Activated naive CD8-positive, alpha-beta T cell treated with anti-CD3 and anti-CD28 coated beads, Interleukin-2, amount 10 ng/mL, durations not matched to agents 7 days and 5 days (primary cell): ENCODE measurements at regions not wholly inside any gene's neighbourhood (a gene's known extent, or its start where the extent isn't known, plus 50 kb on each side); places are given as distances from the start of the nearest gene placed in this dataset.
"Not testable (repeated sequence)": the region's sequence is repeated elsewhere in the genome, so short reads cannot be mapped to it uniquely, and the experiment has no call there.

Source experiments
- ATAC-seq: fragments of 150-1000 bp; cut with Tn5 transposase; one replicate; pipeline ENCODE4 v1.10.0; 2021; ENCODE audit warnings: low read depth, moderate library complexity
- POLR2A ChIA-PET: fragments of 350-600 bp; sonication (Branson Sonifier 250); formaldehyde crosslinking; loops from one replicate; lab custom pipeline; 2021; ENCODE audit warnings: antibody characterized with exemption; lab: Charles Lee
- DNase-seq: peaks from one replicate; pipeline ENCODE4 v3.0.0; 2021
- H3K27ac Mint-ChIP-seq: one replicate; pipeline ENCODE4 v1.8.0; 2022; ENCODE audit warnings: mild to moderate bottlenecking, mixed read lengths
- H3K27me3 Mint-ChIP-seq: one replicate; pipeline ENCODE4 v1.8.0; 2022; ENCODE audit warnings: mild to moderate bottlenecking, moderate library complexity, mixed read lengths
- H3K36me3 Mint-ChIP-seq: one replicate; pipeline ENCODE4 v1.8.0; 2021; ENCODE audit warnings: mild to moderate bottlenecking, mixed read lengths
- H3K4me1 Mint-ChIP-seq: one replicate; pipeline ENCODE4 v1.8.0; 2021; ENCODE audit warnings: mixed read lengths
- H3K4me3 Mint-ChIP-seq: one replicate; pipeline ENCODE4 v1.8.0; 2022; ENCODE audit warnings: mild to moderate bottlenecking, moderate library complexity, mixed read lengths
- H3K9me3 Mint-ChIP-seq: one replicate; pipeline ENCODE4 v1.8.0; 2021; ENCODE audit warnings: mixed read lengths

DNA sequence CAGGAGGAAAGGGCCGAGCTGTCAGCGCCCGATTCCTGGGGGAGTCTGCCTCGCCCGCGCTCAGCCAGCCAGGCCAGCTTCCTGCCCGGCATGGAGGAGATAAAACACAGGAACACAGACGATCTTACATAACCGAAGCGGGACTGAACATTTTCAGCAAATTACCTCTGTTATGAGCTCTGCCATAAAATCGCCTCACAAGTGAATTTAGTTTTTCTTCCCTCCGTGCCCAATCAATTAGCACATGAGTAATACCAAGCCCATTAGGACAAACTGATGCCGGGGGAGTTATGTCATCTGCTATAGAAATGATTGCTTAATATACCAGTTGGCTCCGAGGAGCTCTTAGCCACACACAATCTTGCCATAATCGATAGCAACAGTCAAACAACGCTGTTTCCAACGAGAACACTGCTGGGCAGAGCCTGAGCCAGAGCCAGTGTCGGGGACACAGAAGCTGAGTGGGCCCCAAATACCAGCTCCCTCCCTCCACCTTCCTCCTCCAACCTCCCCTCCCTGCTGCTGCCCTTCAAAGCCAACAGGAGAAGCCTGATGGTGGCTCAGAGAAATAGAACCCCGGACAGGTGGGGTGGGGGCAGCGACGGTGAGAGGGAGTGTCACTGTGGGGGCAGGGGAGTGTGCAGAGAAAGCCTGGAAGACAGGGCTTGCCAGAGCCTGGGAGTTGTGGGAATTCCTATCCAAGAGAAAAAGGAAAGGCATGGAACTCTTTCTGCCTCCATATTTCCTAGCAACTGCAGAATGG is 279.4 kb upstream of the TLE3 start:
- H3K4me3 Mint-ChIP-seq: no peak overlapping the region
- H3K4me1 Mint-ChIP-seq: peaks cover 2% of the 10 kb centered on the region
- POLR2A ChIA-PET: no interaction called here
- no peak overlapping the region for H3K27ac Mint-ChIP-seq
- no peaks in the 10 kb centered on the region for H3K9me3 Mint-ChIP-seq
- H3K36me3 Mint-ChIP-seq: no peaks in the 10 kb centered on the region
- ATAC-seq (no peak), DNase-seq (no peak)
- H3K27me3 Mint-ChIP-seq: peaks cover 41% of the 10 kb centered on the region

DNA sequence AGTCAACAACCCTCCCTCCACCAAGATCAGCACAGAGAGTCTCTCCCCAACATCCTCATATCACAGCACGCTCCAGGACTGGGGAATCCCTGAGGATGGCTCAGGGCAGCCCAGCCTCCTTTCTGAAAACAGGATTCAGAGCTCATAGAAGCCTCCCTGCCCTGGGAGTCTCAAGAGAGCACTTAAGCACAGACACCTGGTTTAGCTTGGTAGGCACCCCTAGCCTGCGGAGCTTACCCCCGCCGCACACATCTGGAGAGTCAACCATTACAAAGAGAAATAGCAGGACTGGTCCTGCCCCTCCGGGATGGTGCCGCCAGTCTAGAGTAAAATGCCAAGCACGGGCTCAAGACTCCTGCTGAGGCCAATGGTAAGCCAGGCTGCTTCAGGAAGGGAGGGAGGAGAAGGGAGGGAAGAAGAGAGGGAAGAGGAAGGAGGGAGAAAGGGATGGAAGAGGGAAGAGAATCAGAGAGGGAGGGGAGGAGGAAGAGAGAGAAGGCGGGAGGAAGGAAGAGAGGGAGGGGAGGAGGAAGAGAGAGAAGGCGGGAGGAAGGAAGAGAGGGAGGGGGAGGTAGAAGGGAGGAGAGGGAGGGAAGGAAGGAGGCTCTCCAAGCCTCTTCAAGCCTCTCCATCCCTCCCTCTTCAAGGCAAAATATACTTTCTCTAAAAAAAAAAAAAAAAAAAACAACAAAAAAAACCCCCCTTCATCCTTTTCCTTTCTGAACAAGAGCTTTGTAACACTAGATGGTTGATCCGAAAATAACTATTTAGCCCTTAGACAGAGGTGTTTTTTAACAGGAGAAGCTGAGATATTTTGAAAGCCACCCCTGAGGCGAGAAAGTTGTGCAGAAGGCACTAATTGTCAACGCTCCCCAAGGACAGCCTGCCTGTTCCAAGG is 278.6 kb upstream of the TLE3 start:
- DNase-seq (no peak), ATAC-seq (no peak)
- Mint-ChIP-seq H3K27ac (no peak overlapping the region), H3K27me3 (peaks cover 48% of the 10 kb centered on the region), H3K9me3 (no peaks in the 10 kb centered on the region), H3K4me1 (peaks cover 2% of the 10 kb centered on the region), H3K4me3 (no peak overlapping the region), H3K36me3 (no peaks in the 10 kb centered on the region)
- POLR2A ChIA-PET: no interaction called here

DNA sequence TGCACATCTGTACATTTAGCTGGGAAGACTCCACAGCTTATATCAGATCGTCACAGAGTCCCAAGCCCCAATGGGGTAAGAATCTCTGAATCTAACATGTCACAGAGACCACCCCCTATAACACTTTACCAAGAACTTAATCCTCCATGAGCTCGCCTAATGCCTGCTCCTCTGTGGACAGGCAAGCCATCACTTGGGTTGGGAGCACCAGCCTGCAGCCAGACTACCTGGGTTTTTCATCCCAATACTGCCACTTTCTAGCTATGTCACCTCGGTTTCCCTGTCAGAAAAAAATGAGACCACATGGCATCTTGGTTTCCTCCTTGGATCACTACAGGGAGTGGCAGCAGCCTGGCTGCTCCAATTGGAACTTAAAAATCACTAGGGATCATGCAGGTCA is 277.9 kb upstream of the TLE3 start:
- Mint-ChIP-seq H3K9me3 (no peaks in the 10 kb centered on the region), H3K36me3 (no peaks in the 10 kb centered on the region), H3K4me3 (no peak overlapping the region), H3K27me3 (peaks cover 53% of the 10 kb centered on the region), H3K27ac (no peak overlapping the region), H3K4me1 (peaks cover 2% of the 10 kb centered on the region)
- DNase-seq (no peak), ATAC-seq (no peak)
- POLR2A ChIA-PET: no interaction called here

DNA sequence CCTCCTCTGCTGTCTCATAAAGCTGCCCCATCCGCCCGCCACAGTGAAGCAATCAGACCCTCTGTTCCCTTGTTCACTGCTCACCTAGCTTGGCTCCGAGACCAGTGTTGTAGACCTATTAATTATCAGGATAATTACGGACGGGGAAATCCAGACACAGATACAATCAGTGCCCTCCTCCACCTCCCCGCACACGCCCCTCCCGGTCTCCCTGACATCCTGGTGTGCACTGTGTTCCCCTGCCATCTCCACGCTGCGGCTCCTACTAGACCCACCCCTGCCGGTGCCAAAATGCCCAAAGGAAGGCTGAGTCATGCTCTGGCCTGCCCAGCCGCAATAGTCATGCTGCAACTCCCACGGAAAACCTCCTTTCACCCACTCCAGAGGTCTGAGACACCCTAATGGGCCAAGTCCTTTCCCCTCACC is 277.3 kb upstream of the TLE3 start:
- Mint-ChIP-seq H3K9me3 (no peaks in the 10 kb centered on the region), H3K36me3 (no peaks in the 10 kb centered on the region), H3K4me3 (no peak overlapping the region), H3K27me3 (peaks cover 59% of the 10 kb centered on the region), H3K27ac (no peak overlapping the region), H3K4me1 (peaks cover 2% of the 10 kb centered on the region)
- DNase-seq (no peak), ATAC-seq (no peak)
- POLR2A ChIA-PET: no interaction called here

DNA sequence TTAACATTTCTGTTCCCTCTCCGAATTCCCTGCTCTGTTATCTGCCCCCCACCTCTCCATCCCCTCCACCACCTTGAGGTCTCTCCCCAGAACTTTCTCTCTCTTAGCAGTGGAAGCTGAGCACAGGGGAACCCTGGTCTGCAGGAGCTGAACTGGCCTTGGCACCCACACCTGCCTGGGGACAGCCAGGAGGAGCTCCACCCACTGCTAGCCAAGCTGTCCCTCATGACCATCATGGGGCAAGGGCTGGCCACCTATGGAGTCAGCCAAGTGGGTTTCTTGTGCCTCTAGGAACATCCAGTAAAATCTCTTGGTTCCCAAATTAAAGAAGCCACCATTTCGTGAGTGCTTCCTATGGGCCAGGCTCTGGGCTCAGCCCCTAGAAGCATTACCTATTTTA is 276.4 kb upstream of the TLE3 start:
- H3K27me3 Mint-ChIP-seq: peaks cover 68% of the 10 kb centered on the region
- no peak for ATAC-seq
- DNase-seq: no peak
- H3K36me3 Mint-ChIP-seq: no peaks in the 10 kb centered on the region
- H3K4me1 Mint-ChIP-seq: peaks cover 2% of the 10 kb centered on the region
- no peak overlapping the region for H3K4me3 Mint-ChIP-seq
- H3K27ac Mint-ChIP-seq: no peak overlapping the region
- POLR2A ChIA-PET: no interaction called here
- no peaks in the 10 kb centered on the region for H3K9me3 Mint-ChIP-seq

DNA sequence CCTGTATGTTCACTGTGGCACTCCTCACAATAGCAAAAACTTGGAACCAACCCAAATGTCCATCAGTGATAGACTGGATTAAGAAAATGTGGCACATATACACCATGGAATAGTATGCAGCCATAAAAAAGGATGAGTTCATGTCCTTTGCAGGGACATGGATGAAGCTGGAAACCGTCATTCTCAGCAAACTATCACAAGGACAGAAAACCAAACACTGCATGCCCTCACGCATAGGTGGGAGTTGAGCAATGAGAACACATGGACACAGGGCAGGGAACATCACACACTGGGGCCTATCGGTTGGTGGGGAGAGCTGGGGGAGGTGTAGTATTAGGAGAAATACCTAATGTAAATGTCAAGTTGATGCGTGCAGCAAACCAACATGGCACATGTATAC is 275.7 kb upstream of the TLE3 start:
- POLR2A ChIA-PET, H3K9me3 Mint-ChIP-seq, ATAC-seq, H3K4me1 Mint-ChIP-seq, H3K36me3 Mint-ChIP-seq, H3K4me3 Mint-ChIP-seq, DNase-seq, H3K27ac Mint-ChIP-seq: not testable (repeated sequence)
- peaks cover 68% of the 10 kb centered on the region for H3K27me3 Mint-ChIP-seq

DNA sequence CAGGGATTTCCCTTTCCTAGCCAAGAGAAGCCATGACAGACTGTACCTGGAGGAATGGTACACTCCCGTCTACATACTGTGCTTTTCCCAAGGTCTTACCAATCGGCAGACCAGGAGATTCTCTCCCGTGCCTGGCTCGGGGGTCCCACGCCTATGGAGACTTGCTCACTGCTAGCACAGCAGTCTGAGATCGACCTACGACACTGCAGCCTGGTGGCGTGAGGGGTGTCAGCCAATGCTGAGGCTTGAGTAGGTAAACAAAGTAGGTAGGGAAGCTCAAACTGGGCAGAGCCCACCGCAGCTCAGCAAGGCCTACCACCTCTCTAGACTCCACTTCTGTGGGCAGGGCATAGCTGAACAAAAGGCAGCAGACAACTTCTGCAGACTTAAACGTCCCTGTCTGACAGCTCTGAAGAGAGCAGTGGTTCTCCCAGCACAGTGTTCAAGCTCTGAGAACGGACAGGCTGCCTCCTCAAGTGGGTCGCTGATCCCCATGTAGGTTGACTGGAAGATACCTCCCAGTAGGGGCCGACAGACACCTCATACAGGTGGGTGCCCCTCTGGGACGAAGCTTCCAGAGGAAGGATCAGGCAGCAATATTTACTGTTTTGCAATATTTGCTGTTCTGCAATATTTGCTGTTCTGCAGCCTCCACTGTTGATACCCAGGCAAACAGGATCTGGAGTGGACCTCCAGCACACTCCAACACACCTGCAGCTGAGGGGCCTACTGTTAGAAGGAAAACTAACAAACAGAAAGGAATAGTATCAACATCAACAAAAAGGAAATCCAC is 270.4 kb upstream of the TLE3 start:
- H3K27me3 Mint-ChIP-seq: peaks cover 68% of the 10 kb centered on the region
- ATAC-seq, H3K9me3 Mint-ChIP-seq, H3K4me1 Mint-ChIP-seq, H3K36me3 Mint-ChIP-seq, DNase-seq, H3K4me3 Mint-ChIP-seq, H3K27ac Mint-ChIP-seq, POLR2A ChIA-PET: not testable (repeated sequence)

DNA sequence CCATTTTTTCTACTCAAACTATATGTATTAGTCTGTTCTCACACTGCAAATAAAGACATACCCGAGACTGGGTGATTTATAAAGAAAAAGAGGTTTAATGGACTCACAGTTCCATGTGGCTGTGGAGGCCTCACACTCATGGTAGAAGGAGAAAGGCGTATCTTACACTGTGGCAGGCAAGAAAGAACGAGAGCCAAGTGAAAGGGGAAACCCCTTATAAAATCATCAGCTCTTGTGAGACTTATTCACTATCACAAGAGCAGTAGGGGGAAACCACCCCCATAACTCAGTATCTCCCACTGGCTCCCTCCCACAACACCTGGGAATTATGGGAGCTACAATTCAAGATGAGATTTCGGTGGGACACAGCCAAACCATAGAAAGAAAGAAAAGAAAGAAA is 266.3 kb upstream of the TLE3 start:
- H3K27ac Mint-ChIP-seq, H3K4me3 Mint-ChIP-seq, POLR2A ChIA-PET, ATAC-seq, H3K9me3 Mint-ChIP-seq, DNase-seq, H3K4me1 Mint-ChIP-seq, H3K36me3 Mint-ChIP-seq: not testable (repeated sequence)
- peaks cover 38% of the 10 kb centered on the region for H3K27me3 Mint-ChIP-seq

DNA sequence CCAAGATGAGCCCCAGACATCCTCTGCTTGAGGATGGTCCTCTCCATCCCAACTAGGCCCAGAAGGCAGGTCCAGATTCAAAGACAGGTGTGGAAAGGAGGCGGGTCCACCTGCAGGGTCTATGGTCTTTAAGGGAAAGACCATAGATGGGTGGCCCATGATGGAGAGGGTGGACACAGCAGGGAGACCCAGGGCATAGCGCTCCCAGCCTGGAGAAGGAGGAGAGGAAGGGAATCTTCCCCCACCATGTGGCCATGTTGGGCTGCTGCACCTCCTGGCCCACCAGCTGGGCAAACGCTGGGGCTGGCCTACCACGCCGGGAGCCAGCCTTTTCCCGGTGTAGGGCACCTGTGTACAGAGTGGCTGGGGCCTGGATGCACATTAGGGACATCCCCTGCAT is 265.2 kb upstream of the TLE3 start:
- Mint-ChIP-seq H3K36me3 (no peaks in the 10 kb centered on the region), H3K9me3 (no peaks in the 10 kb centered on the region), H3K27ac (no peak overlapping the region), H3K4me1 (peaks cover 1% of the 10 kb centered on the region), H3K4me3 (no peak overlapping the region), H3K27me3 (peaks cover 36% of the 10 kb centered on the region)
- POLR2A ChIA-PET: no interaction called here
- DNase-seq: no peak
- no peak for ATAC-seq

DNA sequence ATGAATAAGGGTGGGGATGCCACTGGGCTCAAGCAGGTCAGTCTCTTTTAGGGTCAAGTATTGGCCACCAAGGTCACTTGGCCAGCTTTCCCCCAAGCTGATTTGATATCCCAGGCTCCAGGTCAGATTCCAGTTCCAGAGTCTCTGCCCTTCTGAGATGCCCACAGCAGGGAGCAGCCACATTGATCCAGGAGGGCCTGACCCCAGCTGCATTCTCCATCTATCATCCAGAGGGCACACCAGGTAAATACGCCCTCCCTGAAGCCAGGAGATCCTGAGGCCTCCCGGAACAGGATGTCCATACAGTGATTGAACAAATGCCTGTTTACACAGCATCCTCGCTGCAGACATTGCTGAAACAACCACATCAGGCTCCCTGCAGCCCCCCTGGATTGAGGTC is 264.6 kb upstream of the TLE3 start:
- no peaks in the 10 kb centered on the region for H3K36me3 Mint-ChIP-seq
- peaks cover 1% of the 10 kb centered on the region for H3K4me1 Mint-ChIP-seq
- DNase-seq (no peak), ATAC-seq (no peak)
- peaks cover 36% of the 10 kb centered on the region for H3K27me3 Mint-ChIP-seq
- no peak overlapping the region for H3K27ac Mint-ChIP-seq
- H3K9me3 Mint-ChIP-seq: no peaks in the 10 kb centered on the region
- no peak overlapping the region for H3K4me3 Mint-ChIP-seq
- POLR2A ChIA-PET: no interaction called here

DNA sequence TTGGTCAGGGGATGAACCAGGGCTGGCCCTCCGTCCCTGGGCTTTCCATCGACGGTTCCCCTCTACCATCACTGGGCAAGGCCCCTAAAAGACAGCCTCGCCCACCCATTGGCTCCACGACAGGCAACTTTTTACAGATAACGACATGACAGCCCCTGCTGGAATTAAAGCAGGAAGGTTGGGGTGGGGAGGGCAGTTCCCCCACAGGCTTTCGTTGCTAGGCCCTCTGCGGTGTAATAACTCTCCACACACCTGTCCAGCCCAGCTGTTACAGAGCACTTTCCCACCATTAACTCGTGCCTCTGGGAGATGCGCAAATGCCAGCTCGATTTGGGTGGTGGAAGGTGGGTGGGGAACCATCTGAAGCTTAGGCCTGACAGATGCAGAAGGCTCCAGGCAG is 264.2 kb upstream of the TLE3 start:
- H3K9me3 Mint-ChIP-seq: no peaks in the 10 kb centered on the region
- peaks cover 1% of the 10 kb centered on the region for H3K4me1 Mint-ChIP-seq
- peaks cover 34% of the 10 kb centered on the region for H3K27me3 Mint-ChIP-seq
- ATAC-seq (no peak), DNase-seq (no peak)
- H3K27ac Mint-ChIP-seq: no peak overlapping the region
- H3K4me3 Mint-ChIP-seq: no peak overlapping the region
- POLR2A ChIA-PET: no interaction called here
- no peaks in the 10 kb centered on the region for H3K36me3 Mint-ChIP-seq

DNA sequence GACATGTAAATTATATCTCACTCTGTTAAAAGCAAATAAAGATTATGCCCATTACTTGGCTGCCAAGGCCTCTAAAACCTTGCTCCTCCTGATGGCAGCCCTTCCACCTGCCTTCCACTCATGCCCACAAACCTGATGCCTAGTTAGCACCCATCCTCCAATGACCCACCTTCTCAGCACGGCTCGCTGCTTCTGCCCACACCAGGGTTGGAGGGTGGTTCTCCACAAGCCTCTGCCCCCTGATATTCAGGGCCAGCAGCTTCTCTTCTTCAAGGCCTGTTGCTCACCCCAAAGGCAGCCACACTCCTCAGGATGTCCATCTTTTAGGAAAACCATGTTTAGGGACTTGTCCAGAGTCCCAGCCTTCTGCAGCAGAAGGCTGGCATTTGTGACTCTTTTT is 263.4 kb upstream of the TLE3 start:
- no peak overlapping the region for H3K27ac Mint-ChIP-seq
- no peaks in the 10 kb centered on the region for H3K36me3 Mint-ChIP-seq
- H3K4me3 Mint-ChIP-seq: no peak overlapping the region
- no peaks in the 10 kb centered on the region for H3K9me3 Mint-ChIP-seq
- ATAC-seq (no peak), DNase-seq (no peak)
- H3K27me3 Mint-ChIP-seq: peaks cover 27% of the 10 kb centered on the region
- POLR2A ChIA-PET: no interaction called here
- H3K4me1 Mint-ChIP-seq: peaks cover 1% of the 10 kb centered on the region

DNA sequence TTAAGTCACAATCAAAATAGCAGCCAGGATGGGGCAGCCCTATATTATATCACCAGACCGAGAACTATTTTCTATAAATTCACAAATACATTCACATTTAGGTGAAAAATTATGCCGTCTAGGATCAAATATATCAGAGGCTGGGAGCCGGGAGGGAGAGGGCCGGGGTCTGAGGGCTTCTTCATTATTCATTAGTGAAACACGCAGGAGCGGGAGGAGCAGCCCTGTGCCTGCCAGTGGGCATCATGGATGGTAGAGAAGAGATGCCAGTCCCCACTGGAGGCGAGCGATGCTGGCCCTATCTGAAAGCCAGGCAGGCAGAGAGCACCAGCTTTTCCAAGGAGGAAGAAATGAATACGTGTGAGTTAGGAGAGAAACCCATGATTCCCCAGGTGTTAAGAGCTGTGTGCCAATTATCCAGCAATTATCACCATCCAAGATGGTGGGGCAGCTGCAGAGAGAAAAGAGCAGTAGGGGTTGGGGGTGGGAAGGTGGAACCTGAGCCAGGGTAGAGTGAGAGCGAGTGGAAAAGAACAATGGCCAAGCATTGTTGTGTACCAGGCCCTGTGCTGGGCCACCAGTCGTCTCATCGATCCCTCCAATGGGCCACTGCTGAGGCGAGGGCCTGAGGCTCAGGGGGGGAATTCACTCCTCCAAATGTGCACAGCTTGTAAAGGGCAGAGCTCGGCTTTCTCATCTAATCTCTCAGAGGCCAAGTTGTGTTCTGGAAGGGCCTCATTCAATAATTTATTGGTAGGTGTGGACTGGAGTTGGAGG is 261.3 kb upstream of the TLE3 start:
- Mint-ChIP-seq H3K27me3 (peaks cover 17% of the 10 kb centered on the region), H3K9me3 (no peaks in the 10 kb centered on the region), H3K4me1 (no peaks in the 10 kb centered on the region), H3K27ac (no peak overlapping the region), H3K36me3 (no peaks in the 10 kb centered on the region), H3K4me3 (no peak overlapping the region)
- POLR2A ChIA-PET: no interaction called here
- DNase-seq (no peak), ATAC-seq (no peak)
